Activated B cell treated with CpG ODN at 0.5 μM for 24 hours (primary cell): ENCODE measurements at regions not wholly inside any gene's neighbourhood (a gene's known extent, or its start where the extent isn't known, plus 50 kb on each side); places are given as distances from the start of the nearest gene placed in this dataset.

ENCODE experiments used
- ATAC-seq: fragments of 200-7000 bp; cut with Tn5 transposase; one replicate; pipeline ENCODE4 v1.10.0; 2021; ENCODE audit warnings: low read depth, mild to moderate bottlenecking, moderate library complexity
- CTCF ChIA-PET: fragments of 350-600 bp; sonication (Branson Sonifier 250); formaldehyde crosslinking; loops from one replicate; lab custom pipeline; 2021; ENCODE audit warnings: antibody characterized with exemption; lab: Charles Lee
- POLR2A ChIA-PET: fragments of 350-600 bp; sonication (Branson Sonifier 250); formaldehyde crosslinking; loops from one replicate; lab custom pipeline; 2021; ENCODE audit warnings: antibody characterized with exemption; lab: Charles Lee
- DNase-seq: peaks from one replicate; pipeline ENCODE4 v3.0.0; 2022
- H3K27ac Mint-ChIP-seq: one replicate; pipeline ENCODE4 v1.8.0; 2020; ENCODE audit warnings: mixed read lengths
- H3K27me3 Mint-ChIP-seq: one replicate; pipeline ENCODE4 v1.8.0; 2021; ENCODE audit warnings: mixed read lengths
- H3K36me3 Mint-ChIP-seq: one replicate; pipeline ENCODE4 v1.8.0; 2021; ENCODE audit warnings: low read depth, mixed read lengths
- H3K4me1 Mint-ChIP-seq: one replicate; pipeline ENCODE4 v1.8.0; 2021; ENCODE audit warnings: mixed read lengths
- H3K4me3 Mint-ChIP-seq: one replicate; pipeline ENCODE4 v1.8.0; 2020; ENCODE audit warnings: mild to moderate bottlenecking, mixed read lengths
- H3K9me3 Mint-ChIP-seq: one replicate; pipeline ENCODE4 v1.8.0; 2020; ENCODE audit warnings: mixed read lengths
- intact Hi-C: fragments of 100-400 bp; cut with micrococcal nuclease; formaldehyde crosslinking; loops from one replicate; pipeline ENCODE4 v1.15.1; 2024
- TF ChIP-seq, protein P1 (sequence below): fragments of 200-600 bp; IDR thresholded peaks from one replicate; pipeline ENCODE4 v1.8.0; 2022; ENCODE audit warnings: antibody characterized with exemption, mild to moderate bottlenecking

DNA sequence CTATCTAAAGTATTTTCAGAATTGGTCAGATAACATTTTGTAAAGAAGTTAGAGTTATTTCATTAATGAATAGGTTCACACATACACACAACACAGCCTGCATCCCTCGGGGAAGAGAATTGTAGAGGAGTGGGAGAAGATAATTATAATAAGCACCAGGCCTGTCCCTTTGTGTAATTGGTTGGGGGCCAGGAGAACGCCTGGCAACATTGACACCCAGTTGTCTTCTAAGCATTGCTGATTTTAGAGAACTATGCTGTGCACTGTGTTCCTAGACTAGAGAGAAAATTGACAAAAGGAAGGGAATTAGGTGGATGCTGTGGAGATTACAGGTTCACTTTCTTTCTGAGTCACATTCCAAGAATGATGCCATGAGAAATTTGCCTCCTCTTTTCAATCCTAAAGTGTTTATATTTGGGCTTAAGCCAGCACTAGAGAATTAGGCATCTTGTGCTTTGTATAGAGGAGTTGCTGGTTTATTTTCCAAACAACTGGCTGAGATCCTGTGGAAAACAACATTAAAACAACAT is 247.6 kb downstream of the COX7C start:
- ChIA-PET POLR2A (no interaction called here), CTCF (no interaction called here)
- DNase-seq (no peak), ATAC-seq (no peak)
- Mint-ChIP-seq H3K27me3 (peaks cover 3% of the 10 kb centered on the region), H3K4me1 (no peaks in the 10 kb centered on the region), H3K27ac (no peak overlapping the region), H3K4me3 (no peak overlapping the region), H3K9me3 (no peaks in the 10 kb centered on the region), H3K36me3 (no peaks in the 10 kb centered on the region)
- TF ChIP-seq, protein P1, sequence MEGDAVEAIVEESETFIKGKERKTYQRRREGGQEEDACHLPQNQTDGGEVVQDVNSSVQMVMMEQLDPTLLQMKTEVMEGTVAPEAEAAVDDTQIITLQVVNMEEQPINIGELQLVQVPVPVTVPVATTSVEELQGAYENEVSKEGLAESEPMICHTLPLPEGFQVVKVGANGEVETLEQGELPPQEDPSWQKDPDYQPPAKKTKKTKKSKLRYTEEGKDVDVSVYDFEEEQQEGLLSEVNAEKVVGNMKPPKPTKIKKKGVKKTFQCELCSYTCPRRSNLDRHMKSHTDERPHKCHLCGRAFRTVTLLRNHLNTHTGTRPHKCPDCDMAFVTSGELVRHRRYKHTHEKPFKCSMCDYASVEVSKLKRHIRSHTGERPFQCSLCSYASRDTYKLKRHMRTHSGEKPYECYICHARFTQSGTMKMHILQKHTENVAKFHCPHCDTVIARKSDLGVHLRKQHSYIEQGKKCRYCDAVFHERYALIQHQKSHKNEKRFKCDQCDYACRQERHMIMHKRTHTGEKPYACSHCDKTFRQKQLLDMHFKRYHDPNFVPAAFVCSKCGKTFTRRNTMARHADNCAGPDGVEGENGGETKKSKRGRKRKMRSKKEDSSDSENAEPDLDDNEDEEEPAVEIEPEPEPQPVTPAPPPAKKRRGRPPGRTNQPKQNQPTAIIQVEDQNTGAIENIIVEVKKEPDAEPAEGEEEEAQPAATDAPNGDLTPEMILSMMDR: no peak
- intact Hi-C loops: no loop called here

DNA sequence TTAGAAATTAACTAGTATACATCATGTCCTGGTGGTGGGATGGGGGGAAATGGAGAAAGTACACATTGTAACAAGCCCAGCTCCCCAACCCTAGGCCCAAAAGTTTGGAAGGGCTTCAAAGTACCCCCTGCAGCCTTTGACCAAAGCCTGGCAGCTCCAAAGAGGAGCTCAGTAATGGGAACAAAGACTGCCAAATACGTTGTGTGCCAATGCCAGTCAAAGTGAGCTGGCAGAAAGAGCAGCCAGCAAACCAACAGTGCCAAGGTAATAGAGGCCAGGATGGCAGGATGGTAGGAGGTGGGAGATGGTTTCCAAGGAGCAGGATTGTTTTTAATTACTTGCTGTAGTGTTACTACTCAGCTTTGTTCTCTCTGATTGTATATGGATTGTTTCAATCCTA is 248.3 kb downstream of the COX7C start:
- H3K4me1 Mint-ChIP-seq: no peaks in the 10 kb centered on the region
- ChIA-PET POLR2A (no interaction called here), CTCF (no interaction called here)
- intact Hi-C loops: no loop called here
- H3K9me3 Mint-ChIP-seq: no peaks in the 10 kb centered on the region
- H3K4me3 Mint-ChIP-seq: no peak overlapping the region
- H3K36me3 Mint-ChIP-seq: no peaks in the 10 kb centered on the region
- DNase-seq (no peak), ATAC-seq (no peak)
- peaks cover 3% of the 10 kb centered on the region for H3K27me3 Mint-ChIP-seq
- no peak overlapping the region for H3K27ac Mint-ChIP-seq
- TF ChIP-seq, protein P1: no peak

DNA sequence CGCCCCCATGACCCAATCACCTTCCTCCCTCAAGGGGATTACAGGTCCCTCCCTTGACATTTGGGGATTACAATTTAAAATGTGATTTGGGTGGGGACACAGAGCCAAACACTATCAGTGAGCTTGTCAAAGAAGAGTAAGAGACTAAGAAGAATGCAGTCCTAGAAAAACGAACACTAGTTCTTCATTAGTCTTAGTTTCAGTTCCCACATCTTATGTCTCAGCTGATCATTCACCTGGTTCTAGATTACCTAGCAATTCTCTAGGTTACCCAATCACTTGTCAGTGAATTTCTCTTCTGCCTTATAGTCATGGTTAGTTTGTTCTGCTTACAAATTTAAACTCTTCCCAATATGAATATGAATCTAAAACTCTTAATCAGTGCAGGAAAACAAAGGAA is 251.5 kb downstream of the COX7C start:
- H3K4me3 Mint-ChIP-seq: no peak overlapping the region
- TF ChIP-seq, protein P1: no peak
- H3K36me3 Mint-ChIP-seq: no peaks in the 10 kb centered on the region
- DNase-seq (no peak), ATAC-seq (no peak)
- ChIA-PET CTCF (interaction anchor here (1.3 kb wide), 1 partner anchor 11 kb away, joined by 4 read pairs; no protein-coding TSS in a partner anchor), POLR2A (no interaction called here)
- H3K4me1 Mint-ChIP-seq: no peaks in the 10 kb centered on the region
- no peaks in the 10 kb centered on the region for H3K9me3 Mint-ChIP-seq
- peaks cover 3% of the 10 kb centered on the region for H3K27me3 Mint-ChIP-seq
- no peak overlapping the region for H3K27ac Mint-ChIP-seq
- intact Hi-C loops: no loop called here

DNA sequence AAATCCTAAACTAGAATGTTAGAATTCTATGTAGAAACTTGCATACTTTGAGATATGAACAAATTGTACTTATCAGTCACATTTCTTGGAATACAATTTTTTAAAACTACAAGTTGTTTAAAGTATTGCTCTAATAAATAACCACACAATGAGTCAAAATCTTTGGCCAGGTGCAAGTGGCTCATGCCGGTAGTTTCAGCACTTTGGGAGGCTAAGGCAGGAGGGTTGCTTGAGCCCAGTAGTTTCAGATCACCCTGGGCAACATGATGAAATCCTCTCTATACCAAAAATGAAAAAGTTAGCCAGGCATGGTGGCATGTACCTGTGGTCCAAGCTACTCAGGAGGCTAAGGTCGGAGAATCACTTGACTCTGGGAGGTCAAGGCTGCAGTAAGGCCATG is 257.8 kb downstream of the COX7C start:
- CTCF ChIA-PET: no interaction called here
- intact Hi-C loops: no loop called here

DNA sequence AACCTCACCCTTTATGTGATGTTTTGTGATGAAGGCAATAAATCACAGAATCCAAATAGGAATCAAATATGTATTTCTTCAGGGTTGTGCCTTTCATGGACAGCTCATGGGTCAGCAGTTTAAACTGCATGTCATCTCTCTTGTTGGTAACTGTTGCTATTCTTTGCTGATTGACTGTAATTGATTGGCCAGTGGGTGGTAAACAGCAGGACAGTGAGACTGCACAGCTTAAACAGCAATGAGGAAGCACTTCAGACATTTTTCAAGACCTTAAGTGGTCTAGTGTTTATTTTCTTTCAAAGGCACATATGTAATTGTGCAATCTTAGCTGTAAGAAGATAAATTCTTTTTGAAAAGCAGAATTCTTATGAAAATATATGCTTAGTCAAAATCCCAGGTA is 260.5 kb downstream of the COX7C start:
- Mint-ChIP-seq H3K27me3 (peaks cover 5% of the 10 kb centered on the region), H3K27ac (no peak overlapping the region), H3K9me3 (no peaks in the 10 kb centered on the region), H3K4me1 (no peaks in the 10 kb centered on the region), H3K4me3 (no peak overlapping the region), H3K36me3 (no peaks in the 10 kb centered on the region)
- TF ChIP-seq, protein P1: no peak
- DNase-seq: no peak
- ChIA-PET POLR2A (no interaction called here), CTCF (no interaction called here)
- ATAC-seq: no peak
- intact Hi-C loops: no loop called here

More for the DNA sequence above, 257.8 kb downstream of the COX7C start:
- ATAC-seq: no peak
- no peaks in the 10 kb centered on the region for H3K9me3 Mint-ChIP-seq
- TF ChIP-seq, protein P1: no peak
- DNase-seq: no peak
- POLR2A ChIA-PET: no interaction called here
- no peak overlapping the region for H3K4me3 Mint-ChIP-seq
- no peak overlapping the region for H3K27ac Mint-ChIP-seq
- H3K36me3 Mint-ChIP-seq: no peaks in the 10 kb centered on the region
- H3K4me1 Mint-ChIP-seq: no peaks in the 10 kb centered on the region
- H3K27me3 Mint-ChIP-seq: peaks cover 5% of the 10 kb centered on the region
